HFFc6 (cell line): ENCODE measurements at regions not wholly inside any gene's neighbourhood (a gene's known extent, or its start where the extent isn't known, plus 50 kb on each side); places are given as distances from the start of the nearest gene placed in this dataset.

ENCODE experiments used
- DNase-seq: peaks from one replicate; pipeline ENCODE4 v3.0.0-alpha.2; 2018
- H3K27ac Mint-ChIP-seq: 2 replicates; pipeline ENCODE4 v1.8.0; 2020; ENCODE audit warnings: mild to moderate bottlenecking, mixed read lengths
- H3K27me3 Mint-ChIP-seq: 2 replicates; pipeline ENCODE4 v1.8.0; 2021; ENCODE audit warnings: mild to moderate bottlenecking, moderate library complexity, mixed read lengths; ENCODE audit not compliant: insufficient read depth
- H3K36me3 Mint-ChIP-seq: 2 replicates; pipeline ENCODE4 v1.8.0; 2021; ENCODE audit warnings: low read depth, mixed read lengths
- H3K4me1 Mint-ChIP-seq: 2 replicates; pipeline ENCODE4 v1.8.0; 2020; ENCODE audit warnings: low read depth, mixed read lengths
- H3K4me3 Mint-ChIP-seq: 2 replicates; pipeline ENCODE4 v1.8.0; 2020; ENCODE audit warnings: mild to moderate bottlenecking, moderate library complexity, mixed read lengths
- H3K9me3 Mint-ChIP-seq: 2 replicates; pipeline ENCODE4 v1.8.0; 2020; ENCODE audit warnings: mild to moderate bottlenecking, mixed read lengths
- CTCF ChIP-seq: fragments of 200-600 bp; sonication (generic); IDR thresholded peaks from 2 replicates; pipeline ENCODE4 v1.5.0; 2021; ENCODE audit warnings: antibody characterized with exemption, mild to moderate bottlenecking

- Mint-ChIP-seq H3K27me3 (peaks cover 11% of the 10 kb centered on the region), H3K9me3 (no peaks in the 10 kb centered on the region), H3K27ac (no peak overlapping the region), H3K36me3 (no peaks in the 10 kb centered on the region), H3K4me1 (peaks cover 6% of the 10 kb centered on the region; the same call in 1 of the 2 replicates), H3K4me3 (no peak overlapping the region)
- TF ChIP-seq CTCF = no peak
- DNase-seq = no peak
These were observed 54.6 kb upstream of the BTG3 start for GRCh38 chr21:17667256-17667655.
